HG02763 (cell line): ENCODE measurements at regions not wholly inside any gene's neighbourhood (a gene's known extent, or its start where the extent isn't known, plus 50 kb on each side); places are given as distances from the start of the nearest gene placed in this dataset.

ENCODE experiments used
- ATAC-seq: cut with Tn5 transposase; IDR thresholded peaks from one replicate; pipeline ENCODE4 v1.9.1; 2021; ENCODE audit warnings: mild to moderate bottlenecking, moderate library complexity; ENCODE audit not compliant: unreplicated experiment

- no peak for ATAC-seq
These were observed 272.8 kb upstream of the FAR2 start for GRCh38 chr12:28876196-28876798.

- ATAC-seq = no peak
These were observed 271.2 kb upstream of the FAR2 start for GRCh38 chr12:28877854-28878253.

DNA sequence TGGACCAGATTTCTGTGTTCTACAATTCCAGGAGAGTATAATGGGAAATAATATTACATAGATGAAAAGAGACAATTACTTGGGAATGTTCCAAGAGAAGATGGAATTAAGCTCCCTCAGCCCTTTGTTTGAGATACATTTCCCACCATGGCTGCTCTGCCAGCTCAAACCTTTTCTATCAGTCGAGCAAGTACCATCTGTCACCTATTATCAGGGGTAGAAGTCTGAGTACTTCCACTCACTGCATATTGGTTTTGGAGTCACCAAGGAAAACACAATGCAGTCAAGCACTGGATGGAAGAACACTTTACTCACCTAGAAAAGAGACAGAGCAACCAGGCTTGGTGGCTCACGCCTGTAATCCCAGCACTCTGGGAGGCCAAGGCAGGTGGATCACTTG, 270.4 kb upstream of the FAR2 start:
- ATAC-seq = no peak

- peak; percentile 65 for ATAC-seq
These were observed 269.7 kb upstream of the FAR2 start for GRCh38 chr12:28879379-28879778.

DNA sequence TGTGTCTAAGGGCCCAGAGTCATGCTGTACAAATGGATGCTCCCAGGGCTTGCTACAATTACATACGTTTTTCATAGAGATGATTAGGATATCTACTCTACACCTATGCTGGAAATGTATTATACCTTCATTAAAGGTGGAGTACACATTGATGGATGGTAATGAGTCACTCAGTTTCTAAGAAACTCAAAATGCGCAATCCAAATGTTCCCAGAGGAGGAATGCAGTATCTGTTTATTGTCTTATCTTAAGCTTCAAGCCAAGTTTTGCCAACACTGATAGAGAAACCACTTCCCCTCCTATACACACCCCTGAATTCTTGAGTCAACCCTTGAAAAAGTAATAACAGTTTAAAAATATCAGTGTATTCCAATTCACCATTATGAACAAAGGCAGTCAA, 266.6 kb upstream of the FAR2 start:
- no peak for ATAC-seq

DNA sequence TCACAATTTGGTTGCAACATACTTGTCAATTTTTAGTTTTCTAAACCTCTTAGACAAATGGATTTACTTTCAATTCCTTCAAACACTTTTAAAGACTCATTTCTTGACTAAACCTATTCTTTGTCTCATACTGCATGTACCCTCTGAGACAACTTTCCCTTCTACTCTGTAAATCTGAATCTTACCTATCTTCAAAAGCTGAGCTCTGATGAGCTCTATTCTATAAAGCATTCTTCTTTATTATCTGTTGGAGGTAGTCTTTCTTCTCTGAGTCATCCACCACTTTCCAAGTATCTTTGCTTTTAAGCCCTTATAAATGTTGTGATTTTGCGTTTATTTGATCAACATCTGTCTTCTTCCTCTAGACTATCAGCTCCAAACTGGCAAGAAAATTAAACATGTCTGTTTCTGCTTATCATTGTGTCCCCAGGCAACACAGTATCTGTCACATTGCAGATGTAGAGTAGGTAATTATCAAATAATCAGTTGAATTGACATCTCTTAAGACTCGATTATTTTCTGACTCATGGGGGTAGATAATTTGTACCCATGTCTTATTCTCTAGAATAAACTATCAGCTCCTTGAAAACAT, 265.6 kb upstream of the FAR2 start:
- no peak for ATAC-seq

DNA sequence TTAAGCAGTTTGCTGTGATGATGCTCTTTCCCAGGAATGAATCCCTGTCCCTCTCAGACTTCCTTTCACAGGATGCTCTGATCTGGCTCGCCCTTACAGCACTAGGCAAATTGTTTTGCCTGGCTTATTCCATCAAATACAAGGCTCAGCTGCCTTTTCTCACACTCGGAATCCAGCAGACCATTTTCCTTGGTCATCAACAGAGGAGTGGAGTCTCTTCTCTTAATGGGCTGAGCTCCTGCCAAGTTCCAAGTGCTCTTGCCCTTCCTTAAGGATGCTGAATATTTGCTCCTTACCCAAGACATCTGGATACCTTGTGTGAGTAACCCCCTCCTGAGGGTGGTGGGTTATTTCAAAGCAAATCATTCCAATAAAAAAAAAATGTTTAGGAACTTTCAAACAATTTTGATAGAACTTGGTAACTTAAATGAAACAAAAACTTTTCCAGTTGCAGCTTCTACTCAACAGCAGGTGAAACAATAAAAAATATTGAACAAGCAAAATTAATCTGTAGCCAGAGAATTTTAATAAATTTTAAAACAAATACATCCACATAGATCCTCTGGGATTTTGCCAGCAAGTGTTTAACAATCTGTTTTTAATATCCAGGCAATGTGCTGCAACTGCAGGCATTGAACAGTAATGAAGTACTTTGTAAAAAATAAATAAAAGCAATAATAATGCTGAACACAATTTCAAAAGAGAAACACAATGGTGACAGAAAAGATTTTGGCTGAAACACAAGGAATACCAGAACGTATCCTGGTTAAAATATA, 264.0 kb upstream of the FAR2 start:
- ATAC-seq = no peak

DNA sequence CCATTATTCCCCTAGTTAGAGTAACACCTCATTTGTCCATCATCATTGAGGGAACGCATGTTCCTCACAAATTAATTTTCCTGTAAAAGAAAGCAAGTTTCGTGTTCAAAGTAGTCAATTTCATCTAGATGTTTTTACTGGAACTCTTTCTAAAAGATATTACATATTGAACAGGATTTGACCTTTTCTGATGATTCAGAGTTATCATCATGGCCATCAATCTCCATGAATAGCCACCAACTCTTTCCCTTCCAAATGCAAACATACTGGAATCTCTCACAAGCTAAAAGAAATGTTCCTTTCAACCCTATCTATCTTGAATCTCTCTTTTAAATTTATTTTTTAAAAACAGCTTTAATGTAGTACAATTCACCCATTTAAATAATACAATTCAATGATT, 263.1 kb upstream of the FAR2 start:
- no peak for ATAC-seq

DNA sequence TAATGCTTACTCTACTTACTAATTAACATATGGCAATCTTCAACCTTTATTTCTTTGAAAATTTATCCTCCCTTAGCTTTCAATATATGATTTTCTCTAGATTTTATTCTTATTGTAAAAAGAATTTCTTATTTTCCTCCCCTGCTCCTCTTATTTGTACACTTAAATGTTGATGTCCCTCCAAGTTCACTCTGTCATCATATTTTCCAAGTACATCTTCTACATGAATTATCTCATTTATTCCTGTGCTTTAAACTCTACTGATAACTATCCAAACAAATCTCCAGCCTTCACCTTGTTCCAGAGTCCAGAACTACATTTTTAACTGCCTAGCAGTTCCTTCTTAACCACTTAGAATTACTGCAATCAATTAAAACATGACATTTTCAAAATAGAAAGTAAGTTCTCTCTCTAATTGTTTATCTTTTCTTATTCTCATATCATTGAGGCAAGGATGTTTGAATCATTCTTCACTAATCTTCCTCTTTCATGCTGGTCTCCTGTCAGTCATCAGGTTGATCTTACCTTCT, 261.6 kb upstream of the FAR2 start:
- no peak for ATAC-seq

GRCh38 chr12:28890664-28891063, 258.4 kb upstream of the FAR2 start:
- ATAC-seq = no peak

DNA sequence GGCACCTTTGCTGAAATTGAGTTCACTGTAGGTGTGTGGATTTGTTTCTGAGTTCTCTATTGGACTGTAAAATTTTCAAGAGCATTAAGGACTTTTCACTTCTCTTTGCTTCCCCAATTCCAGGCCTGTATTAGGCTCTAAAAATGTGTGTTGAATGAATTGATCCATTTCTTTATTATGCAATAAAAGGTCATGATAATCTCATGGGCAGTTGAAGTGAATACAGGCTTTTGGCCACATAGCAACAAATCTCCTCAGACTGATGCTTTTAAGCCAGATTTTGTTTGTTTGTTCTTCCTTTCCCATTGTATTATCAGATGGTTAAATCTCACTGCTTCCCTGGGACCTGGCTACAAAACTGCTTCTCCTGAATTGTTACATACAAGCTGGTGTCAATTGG, 258.0 kb upstream of the FAR2 start:
- ATAC-seq = no peak

DNA sequence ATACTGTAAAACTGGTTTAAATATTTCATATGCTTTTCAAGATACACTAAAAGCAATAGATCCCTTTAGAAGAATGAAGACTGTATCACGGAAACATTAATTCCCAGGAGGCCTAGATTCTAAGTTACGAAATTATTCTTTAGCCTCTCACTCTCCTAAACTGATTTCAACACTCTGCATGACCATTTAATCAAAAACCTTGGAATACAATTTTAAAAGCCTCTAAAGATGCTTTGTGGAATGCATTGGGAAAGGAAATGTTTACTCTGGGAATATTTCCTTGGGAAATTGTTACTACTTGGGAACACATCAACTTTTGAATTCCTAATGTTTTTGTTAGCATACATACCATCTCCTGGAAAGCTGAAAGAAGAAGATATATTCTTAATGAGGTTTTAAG, 255.7 kb upstream of the FAR2 start:
- no peak for ATAC-seq

DNA sequence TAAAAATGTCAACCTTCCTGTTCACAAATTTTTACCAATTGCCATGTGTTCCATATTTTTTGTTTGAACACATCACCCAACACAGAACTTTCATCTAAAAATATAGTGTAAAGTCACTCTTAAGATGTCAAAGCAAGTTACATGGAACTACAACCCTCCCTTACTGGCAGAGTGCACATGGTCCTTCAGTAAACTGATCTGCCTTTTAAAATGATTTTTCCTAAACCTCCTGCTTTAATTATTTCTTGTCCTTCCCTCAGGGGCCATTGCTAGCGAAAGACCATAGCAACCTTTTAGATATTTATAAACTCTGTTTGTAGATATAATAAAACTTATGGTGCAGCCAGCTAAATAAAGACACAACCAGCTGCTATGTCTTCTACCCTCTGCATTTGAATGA, 255.2 kb upstream of the FAR2 start:
- no peak for ATAC-seq

- ATAC-seq = no peak
These were observed 252.7 kb upstream of the FAR2 start for GRCh38 chr12:28896421-28896820.

GRCh38 chr12:28898038-28898437, 251.0 kb upstream of the FAR2 start:
- ATAC-seq = no peak

- ATAC-seq = no peak
These were observed 249.1 kb upstream of the FAR2 start for GRCh38 chr12:28899951-28900350.

DNA sequence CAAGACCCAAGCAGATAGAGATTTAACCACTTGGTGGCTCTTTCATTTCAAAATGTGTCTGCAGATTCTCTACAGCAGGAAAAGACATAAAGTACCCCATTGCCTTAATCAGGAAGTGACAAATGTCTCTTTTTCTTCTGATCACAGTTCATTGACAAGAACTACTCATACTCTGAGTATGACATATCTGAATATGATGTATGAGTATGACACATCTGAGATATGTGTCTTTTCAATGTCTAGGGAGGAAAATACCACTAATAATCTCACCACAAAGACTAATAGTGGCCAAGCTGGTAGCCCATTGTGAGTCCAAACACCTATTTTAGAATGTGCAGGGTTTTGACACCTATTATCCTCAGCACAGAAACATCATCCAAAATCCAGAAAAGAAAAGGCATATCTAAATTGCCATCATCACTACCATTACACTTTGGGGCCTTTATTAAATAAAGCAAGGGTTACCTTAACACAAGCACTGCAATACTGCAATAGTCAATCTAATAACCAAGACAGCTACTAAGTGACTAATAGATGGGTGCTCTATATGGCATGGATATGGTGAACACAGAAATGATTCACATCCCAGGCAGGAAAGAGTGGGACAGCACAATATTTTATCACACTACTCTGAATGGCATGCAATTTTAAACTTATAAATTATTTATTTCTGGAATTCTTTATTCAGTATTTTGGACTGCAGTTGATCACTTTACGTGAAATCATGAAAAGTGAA, 243.7 kb upstream of the FAR2 start:
- ATAC-seq = no peak

DNA sequence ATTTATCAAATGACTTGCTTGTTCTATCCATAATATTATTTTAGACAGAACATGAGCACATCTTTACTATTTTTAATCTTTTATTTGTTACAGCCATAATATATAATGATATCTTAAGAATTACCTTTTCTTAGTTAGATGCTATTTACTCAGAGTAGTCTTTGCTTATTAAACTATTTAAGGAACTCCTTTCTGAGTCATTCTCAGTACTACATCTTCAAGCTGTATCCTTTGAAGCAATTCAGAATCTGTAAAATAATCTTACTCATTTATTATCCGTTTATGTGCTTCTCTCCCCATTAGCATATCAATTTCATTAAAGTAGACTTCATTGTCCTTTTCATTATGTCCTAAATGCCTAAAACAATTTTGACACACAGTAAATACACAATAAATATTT, 240.4 kb upstream of the FAR2 start:
- no peak for ATAC-seq

DNA sequence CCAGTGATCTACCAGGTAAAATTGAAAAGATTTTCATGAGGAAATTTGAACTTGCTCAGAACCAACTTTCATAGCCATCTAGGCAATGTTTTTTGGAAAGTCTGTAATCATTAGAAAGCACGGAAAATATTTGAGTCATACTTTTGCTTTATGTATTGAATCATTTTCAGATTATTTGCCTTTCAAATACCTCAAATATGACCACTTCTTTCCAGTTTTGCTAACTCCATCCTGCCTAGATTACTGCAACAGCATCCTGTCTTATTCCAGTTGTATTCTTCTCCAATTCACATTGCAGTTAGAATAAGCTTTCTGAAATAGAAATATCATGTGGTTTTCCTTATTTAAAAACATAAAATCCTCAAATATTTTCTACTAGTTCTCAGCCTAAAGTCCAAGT, 239.8 kb upstream of the FAR2 start:
- no peak for ATAC-seq

GRCh38 chr12:28925719-28926376, 223.2 kb upstream of the FAR2 start:
- ATAC-seq = no peak

DNA sequence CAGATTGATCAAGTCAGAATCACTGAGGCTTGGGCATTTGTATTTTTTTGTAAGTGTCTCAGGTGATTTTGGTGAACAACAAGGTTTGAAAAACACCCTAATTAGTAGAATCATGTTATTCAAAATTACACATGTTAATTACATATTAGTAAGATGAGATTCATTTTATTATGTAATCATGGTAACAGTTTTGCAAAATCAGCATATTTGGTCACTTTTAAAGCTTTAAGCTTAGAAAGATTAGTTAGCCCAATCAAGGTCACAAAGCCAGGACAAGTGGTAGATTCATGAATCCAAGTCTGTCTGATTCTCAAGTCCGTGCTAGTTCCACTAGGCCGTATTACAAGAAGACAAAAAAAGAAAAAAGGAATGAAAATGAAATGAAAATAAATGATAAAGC, 218.4 kb upstream of the FAR2 start:
- ATAC-seq = no peak
